Right lobe of liver (tissue), 4 donors: ENCODE measurements at regions not wholly inside any gene's neighbourhood (a gene's known extent, or its start where the extent isn't known, plus 50 kb on each side); places are given as distances from the start of the nearest gene placed in this dataset.

Source experiments
- POLR2A ChIP-seq: fragments of 450-650 bp; IDR thresholded peaks from one replicate; pipeline ENCODE4 v1.6.1; 2017; ENCODE audit warnings: antibody characterized with exemption, mild to moderate bottlenecking
- TF ChIP-seq, protein P1 (sequence below), 4 donors: fragments of 200-600 bp in 3 of 4; fragments of 450-650 bp in 1 of 4; IDR thresholded peaks; one replicate each; pipeline versions ENCODE4 v1.5.1 to v1.8.0; 2016 to 2022; ENCODE audit warnings: antibody characterized with exemption in 4 of 4, mild to moderate bottlenecking in 2 of 4
- donor health status: DM: no; HTN: no; CAD: no.
- donor health status: DM: no; HTN: no; CAD: no.
- donor health status: DM: no; HTN: yes; CAD: no.

DNA sequence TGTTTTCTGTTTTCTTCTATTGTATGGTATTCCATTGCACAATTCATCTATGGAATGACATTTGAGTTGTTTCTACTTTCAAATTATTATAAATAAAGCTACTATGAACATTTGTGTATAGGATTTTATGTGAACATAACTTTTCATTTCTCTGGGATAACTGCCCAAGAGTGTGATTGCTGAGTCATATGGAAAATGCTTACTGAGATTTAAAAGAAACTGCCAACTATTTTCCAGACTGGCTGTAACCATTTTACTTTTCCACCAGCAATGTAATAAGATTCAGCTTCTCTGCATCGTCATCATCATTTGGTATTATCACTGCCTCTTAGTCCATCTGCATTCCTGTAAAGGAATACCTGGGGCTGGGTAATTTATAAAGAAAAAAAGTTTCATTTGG, 779.6 kb upstream of the PRMT6 start:
- TF ChIP-seq, protein P1, sequence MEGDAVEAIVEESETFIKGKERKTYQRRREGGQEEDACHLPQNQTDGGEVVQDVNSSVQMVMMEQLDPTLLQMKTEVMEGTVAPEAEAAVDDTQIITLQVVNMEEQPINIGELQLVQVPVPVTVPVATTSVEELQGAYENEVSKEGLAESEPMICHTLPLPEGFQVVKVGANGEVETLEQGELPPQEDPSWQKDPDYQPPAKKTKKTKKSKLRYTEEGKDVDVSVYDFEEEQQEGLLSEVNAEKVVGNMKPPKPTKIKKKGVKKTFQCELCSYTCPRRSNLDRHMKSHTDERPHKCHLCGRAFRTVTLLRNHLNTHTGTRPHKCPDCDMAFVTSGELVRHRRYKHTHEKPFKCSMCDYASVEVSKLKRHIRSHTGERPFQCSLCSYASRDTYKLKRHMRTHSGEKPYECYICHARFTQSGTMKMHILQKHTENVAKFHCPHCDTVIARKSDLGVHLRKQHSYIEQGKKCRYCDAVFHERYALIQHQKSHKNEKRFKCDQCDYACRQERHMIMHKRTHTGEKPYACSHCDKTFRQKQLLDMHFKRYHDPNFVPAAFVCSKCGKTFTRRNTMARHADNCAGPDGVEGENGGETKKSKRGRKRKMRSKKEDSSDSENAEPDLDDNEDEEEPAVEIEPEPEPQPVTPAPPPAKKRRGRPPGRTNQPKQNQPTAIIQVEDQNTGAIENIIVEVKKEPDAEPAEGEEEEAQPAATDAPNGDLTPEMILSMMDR (IDR thresholded peaks at IDR 0.05), result no peak
- no peak for TF ChIP-seq POLR2A
